GM13976 (cell line): ENCODE measurements at regions not wholly inside any gene's neighbourhood (a gene's known extent, or its start where the extent isn't known, plus 50 kb on each side); places are given as distances from the start of the nearest gene placed in this dataset.

Experiments
- DNase-seq: peaks from one replicate; pipeline ENCODE4 v3.0.0; 2012; ENCODE audit warnings: low spot score
- CTCF ChIP-seq: IDR thresholded peaks from 2 replicates; pipeline ENCODE4 v1.5.1; 2012; ENCODE audit warnings: borderline replicate concordance, mild to moderate bottlenecking; ENCODE audit not compliant: insufficient read depth; ENCODE audit errors: extremely low read depth, missing control alignments, control extremely low read depth
- in situ Hi-C: fragments of 300-500 bp; cut with MboI; formaldehyde crosslinking; loops from one replicate; pipeline ENCODE4 v1.12.0; 2022; ENCODE audit warnings: low sequenced_read_pairs, mixed read lengths, inconsistent platforms; ENCODE audit not compliant: unreplicated experiment

- no peak for TF ChIP-seq CTCF
- DNase-seq, result no peak
- in situ Hi-C loops, result no loop called here
Observed at GRCh38 chr9:89891591-89892304, 286.9 kb downstream of the GADD45G start.

GRCh38 chr9:89892920-89893319 is 288.1 kb downstream of the GADD45G start:
- no peak for DNase-seq
- in situ Hi-C loops, result no loop called here
- TF ChIP-seq CTCF, result no peak

- in situ Hi-C loops, result no loop called here
- no peak for TF ChIP-seq CTCF
- no peak for DNase-seq
Observed at GRCh38 chr9:89893886-89894285, 289.1 kb downstream of the GADD45G start.

- DNase-seq, result no peak
- in situ Hi-C loops, result no loop called here
- TF ChIP-seq CTCF, result no peak
Observed at GRCh38 chr9:89896806-89897340, 292.1 kb downstream of the GADD45G start.

- no peak for TF ChIP-seq CTCF
- no peak for DNase-seq
- in situ Hi-C loops, result no loop called here
Observed at GRCh38 chr9:89899573-89899972, 294.8 kb downstream of the GADD45G start.

GRCh38 chr9:89901920-89902319 is 297.1 kb downstream of the GADD45G start:
- in situ Hi-C loops, result no loop called here
- DNase-seq, result no peak
- TF ChIP-seq CTCF, result no peak

GRCh38 chr9:89902450-89903140 is 297.8 kb downstream of the GADD45G start:
- no peak for DNase-seq
- in situ Hi-C loops, result no loop called here
- no peak for TF ChIP-seq CTCF
